ENCODE measurements at regions not wholly inside any gene's neighbourhood (a gene's known extent, or its start where the extent isn't known, plus 50 kb on each side); places are given as distances from the start of the nearest gene placed in this dataset.

GRCh38 chr7:46291601-46292150, 370.6 kb upstream of the IGFBP3 start:
- TF ChIP-seq EZH2phosphoT487 (IDR thresholded peaks at IDR 0.05; ENCODE audit: insufficient read depth, low read depth) (no peak), EZH2 (IDR thresholded peaks at IDR 0.05; ENCODE audit: insufficient read depth, poor library complexity, severe bottlenecking) (no peak)

Measured in GM23248 (cell line).